GM19324 (cell line): ENCODE measurements at regions not wholly inside any gene's neighbourhood (a gene's known extent, or its start where the extent isn't known, plus 50 kb on each side); places are given as distances from the start of the nearest gene placed in this dataset.
"Not testable (repeated sequence)": the region's sequence is repeated elsewhere in the genome, so short reads cannot be mapped to it uniquely, and the experiment has no call there.

Source experiments
- ATAC-seq: cut with Tn5 transposase; IDR thresholded peaks from one replicate; pipeline ENCODE4 v1.9.1; 2021; ENCODE audit warnings: mild to moderate bottlenecking, moderate library complexity; ENCODE audit not compliant: unreplicated experiment, low FRiP score

- ATAC-seq = no peak
These were observed 144.1 kb upstream of the RBBP8 start for GRCh38 chr18:22789052-22789451.

DNA sequence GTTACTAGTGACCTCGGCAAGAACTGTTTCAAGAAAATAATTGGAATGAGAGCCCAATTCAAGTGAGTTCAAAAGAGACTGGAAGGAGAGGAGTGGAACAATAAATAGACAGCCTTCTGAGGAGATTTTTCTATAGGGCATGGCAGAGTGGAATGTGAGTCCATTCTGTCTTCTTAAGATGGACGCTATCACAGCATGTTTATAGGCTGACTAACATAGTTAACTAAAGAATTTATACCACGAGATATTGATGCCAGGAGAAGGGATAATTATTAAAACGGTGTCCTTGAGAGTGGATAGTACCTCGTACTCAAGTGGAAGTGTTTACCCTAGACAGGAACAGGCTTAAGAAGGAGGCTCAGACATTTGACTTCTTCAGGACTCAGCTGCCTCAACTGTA, 143.5 kb upstream of the RBBP8 start:
- no peak for ATAC-seq

GRCh38 chr18:22790545-22791309, 142.4 kb upstream of the RBBP8 start:
- no peak for ATAC-seq

GRCh38 chr18:22791310-22791610, 141.9 kb upstream of the RBBP8 start:
- ATAC-seq = no peak

GRCh38 chr18:22796113-22796512, 137.0 kb upstream of the RBBP8 start:
- no peak for ATAC-seq

DNA sequence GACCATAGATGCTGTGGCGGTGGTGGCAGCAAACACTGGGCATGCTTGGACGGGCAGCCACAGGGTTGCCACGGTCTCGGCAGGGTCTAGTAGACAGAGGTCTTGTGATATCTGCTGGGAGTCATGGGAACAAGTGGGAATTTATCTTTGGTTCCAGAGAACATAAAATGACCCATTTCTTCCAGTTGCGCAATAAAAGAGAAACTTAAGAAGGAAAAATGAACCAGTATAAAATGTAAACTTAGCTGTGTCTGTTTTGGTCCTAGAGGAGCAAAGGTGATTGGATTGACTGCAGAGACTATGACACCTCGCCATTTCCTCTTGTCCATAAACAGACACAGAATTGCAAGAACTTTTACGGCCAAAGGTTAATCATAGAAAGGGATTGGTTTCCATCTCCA, 132.6 kb upstream of the RBBP8 start:
- ATAC-seq = no peak

DNA sequence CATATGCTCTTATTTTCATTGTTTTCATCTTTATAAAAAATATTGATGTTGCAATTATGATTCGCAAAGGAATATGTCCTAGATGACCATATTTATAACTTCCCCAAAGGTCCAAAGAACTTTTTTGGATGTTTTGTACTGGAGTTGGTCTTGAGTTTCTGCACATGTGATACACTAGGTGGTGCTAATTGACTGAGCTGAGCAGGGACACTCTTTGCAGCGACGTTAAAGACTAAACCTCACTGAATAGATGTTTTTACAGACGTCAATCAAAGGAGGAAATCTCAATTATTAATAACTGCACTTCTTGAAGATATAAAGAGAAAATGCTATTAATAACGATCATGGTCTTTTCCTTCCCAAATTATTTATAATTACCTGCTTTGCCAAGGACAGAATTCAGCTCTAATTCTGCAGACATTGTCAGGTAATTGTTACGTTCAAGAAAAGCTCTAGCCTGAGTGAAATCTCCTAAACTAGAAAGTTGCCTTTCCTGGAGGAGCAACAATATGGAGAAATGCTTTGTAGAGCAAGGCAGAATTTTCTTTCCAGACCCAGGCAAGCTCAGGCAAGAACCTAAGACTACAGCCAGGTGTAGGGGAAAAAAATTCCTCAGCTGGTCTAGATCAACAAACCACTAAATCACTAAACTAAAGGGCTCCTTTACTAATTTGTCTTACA, 119.3 kb upstream of the RBBP8 start:
- ATAC-seq = no peak

- no peak for ATAC-seq
These were observed 118.8 kb upstream of the RBBP8 start for GRCh38 chr18:22814329-22814703.

- no peak for ATAC-seq
These were observed 116.6 kb upstream of the RBBP8 start for GRCh38 chr18:22816266-22817176.

DNA sequence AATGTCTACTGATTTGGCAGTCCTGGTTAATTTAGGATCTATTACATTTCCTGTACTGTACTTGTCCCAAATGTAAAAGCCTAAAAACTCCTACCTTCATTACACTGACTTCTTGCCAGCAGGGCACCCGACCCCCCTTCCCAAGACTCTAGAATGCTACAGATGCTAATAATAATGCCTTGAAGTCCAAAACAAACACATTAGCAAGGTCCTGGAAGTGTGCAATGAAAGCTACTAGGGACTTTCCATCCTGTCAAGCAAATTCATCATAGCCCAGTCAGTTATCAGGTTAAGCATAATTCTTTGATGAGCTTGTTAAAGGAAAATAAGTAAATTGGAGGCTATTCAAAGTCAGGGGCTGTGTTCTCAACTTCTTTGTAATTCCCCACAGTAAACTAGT, 115.3 kb upstream of the RBBP8 start:
- ATAC-seq = no peak

- no peak for ATAC-seq
These were observed 111.1 kb upstream of the RBBP8 start for GRCh38 chr18:22822024-22822423.

GRCh38 chr18:22822841-22823508, 110.2 kb upstream of the RBBP8 start:
- ATAC-seq = peak; percentile 94

- no peak for ATAC-seq
These were observed 106.4 kb upstream of the RBBP8 start for GRCh38 chr18:22826726-22827125.

GRCh38 chr18:22827216-22827615, 105.9 kb upstream of the RBBP8 start:
- no peak for ATAC-seq

- no peak for ATAC-seq
These were observed 105.4 kb upstream of the RBBP8 start for GRCh38 chr18:22827741-22828140.

- ATAC-seq = no peak
These were observed 105.0 kb upstream of the RBBP8 start for GRCh38 chr18:22828171-22828570.

DNA sequence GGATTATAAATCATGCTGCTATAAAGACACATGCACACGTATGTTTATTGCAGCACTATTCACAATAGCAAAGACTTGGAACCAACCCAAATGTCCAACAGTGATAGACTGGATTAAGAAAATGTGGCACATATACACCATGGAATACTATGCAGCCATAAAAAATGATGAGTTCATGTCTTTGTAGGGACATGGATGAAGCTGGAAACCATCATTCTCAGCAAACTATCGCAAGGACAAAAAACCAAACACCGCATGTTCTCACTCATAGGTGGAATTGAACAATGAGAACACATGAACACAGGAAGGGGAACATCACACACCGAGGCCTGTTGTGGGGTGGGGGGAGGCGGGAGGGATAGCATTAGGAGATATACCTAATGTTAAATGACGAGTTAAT, 104.5 kb upstream of the RBBP8 start:
- ATAC-seq = not testable (repeated sequence)

- ATAC-seq = no peak
These were observed 103.3 kb upstream of the RBBP8 start for GRCh38 chr18:22829781-22830180.

DNA sequence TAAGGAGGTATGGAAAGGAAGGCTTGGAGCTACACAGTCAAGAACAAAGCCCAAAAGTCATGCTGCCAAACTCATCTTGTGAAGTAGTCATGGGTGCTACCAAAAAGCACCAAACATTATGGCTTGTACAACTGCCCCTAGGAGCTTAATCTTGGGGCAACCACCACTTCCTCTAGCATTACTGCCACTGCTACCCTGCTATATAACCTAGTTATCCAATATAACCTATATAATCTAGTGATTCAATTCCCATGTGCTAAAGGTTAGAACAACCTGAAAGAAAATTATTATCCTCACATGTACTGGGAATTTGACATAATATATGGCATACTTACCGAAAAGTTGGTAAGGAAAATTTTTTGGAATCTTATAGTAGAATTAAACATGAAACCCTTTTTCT, 102.6 kb upstream of the RBBP8 start:
- no peak for ATAC-seq

- ATAC-seq = no peak
These were observed 101.7 kb upstream of the RBBP8 start for GRCh38 chr18:22831441-22831904.

- no peak for ATAC-seq
These were observed 96.2 kb upstream of the RBBP8 start for GRCh38 chr18:22836932-22837331.
